PC-9 (cell line): ENCODE measurements at regions not wholly inside any gene's neighbourhood (a gene's known extent, or its start where the extent isn't known, plus 50 kb on each side); places are given as distances from the start of the nearest gene placed in this dataset.

ENCODE experiments used
- BruUV-seq: library from RNA; stranded (reverse); fragments of 400-500 nt; replicated peaks from 2 replicates; lab custom pipeline; 2021; lab: Mats Ljungman, UMichigan
- CTCF ChIA-PET: fragments of 300-600 bp; sonication (Branson Sonifier 250); formaldehyde crosslinking; loops from one replicate; lab custom pipeline; 2022; ENCODE audit warnings: antibody characterized with exemption; lab: Charles Lee
- POLR2A ChIA-PET: fragments of 300-600 bp; sonication (Branson Sonifier 250); formaldehyde crosslinking; loops from one replicate; lab custom pipeline; 2022; ENCODE audit warnings: antibody characterized with exemption; ENCODE audit not compliant: unreplicated experiment; lab: Charles Lee
- DNase-seq, 2 experiments: peaks; one replicate each; pipeline versions ENCODE4 v3.0.0 to v3.0.0-alpha.2; 2015 to 2022; ENCODE audit warnings: mixed read lengths in 1 of 2
- H2AFZ ChIP-seq: fragments of 200-600 bp; sonication (generic); 2 replicates; pipeline ENCODE4 v1.8.1; 2017; ENCODE audit warnings: antibody characterized with exemption
- H3F3A ChIP-seq: fragments of 200-600 bp; sonication (generic); 2 replicates; pipeline ENCODE4 v1.8.1; 2017; ENCODE audit warnings: antibody characterized with exemption, mild to moderate bottlenecking, low read depth; ENCODE audit not compliant: insufficient read depth
- H3K27ac ChIP-seq: fragments of 200-600 bp; sonication (generic); 2 replicates; pipeline ENCODE4 v1.6.1; 2016; ENCODE audit warnings: mixed run types
- H3K27me3 ChIP-seq: fragments of 200-600 bp; sonication (generic); 2 replicates; pipeline ENCODE4 v1.6.1; 2016; ENCODE audit warnings: low read depth, mixed run types; ENCODE audit not compliant: insufficient read depth
- H3K36me3 ChIP-seq: fragments of 200-600 bp; sonication (generic); 2 replicates; pipeline ENCODE4 v1.6.1; 2016; ENCODE audit warnings: low read depth, mixed run types
- H3K4me1 ChIP-seq: fragments of 200-600 bp; sonication (generic); replicated peaks from 2 replicates; pipeline ENCODE4 v1.6.1; 2016; ENCODE audit warnings: mixed run types; ENCODE audit not compliant: insufficient read depth
- H3K4me2 ChIP-seq: fragments of 200-600 bp; sonication (generic); 2 replicates; pipeline ENCODE4 v1.6.1; 2017; ENCODE audit warnings: mixed run types
- H3K4me3 ChIP-seq: fragments of 200-600 bp; sonication (generic); 2 replicates; pipeline ENCODE4 v1.6.1; 2016; ENCODE audit warnings: mixed run types
- H3K79me2 ChIP-seq: fragments of 200-600 bp; sonication (generic); 2 replicates; pipeline ENCODE4 v1.6.1; 2017; ENCODE audit warnings: low read depth, mixed run types
- H3K9me2 ChIP-seq: fragments of 200-600 bp; sonication (generic); 2 replicates; pipeline ENCODE4 v1.8.1; 2017; ENCODE audit warnings: mild to moderate bottlenecking; ENCODE audit not compliant: insufficient read depth
- H3K9me3 ChIP-seq: fragments of 200-600 bp; sonication (generic); 2 replicates; pipeline ENCODE4 v1.8.1; 2016; ENCODE audit warnings: low read depth; ENCODE audit not compliant: insufficient read depth
- H4K20me1 ChIP-seq: fragments of 200-600 bp; sonication (generic); 2 replicates; pipeline ENCODE4 v1.8.1; 2017; ENCODE audit not compliant: insufficient read depth
- EZH2 ChIP-seq: fragments of 200-600 bp; sonication (generic); IDR thresholded peaks from 2 replicates; pipeline ENCODE4 v1.8.0; 2017; ENCODE audit warnings: antibody characterized with exemption, low read depth
- intact Hi-C: fragments of 100-400 bp; cut with micrococcal nuclease; formaldehyde crosslinking; loops from one replicate; pipeline ENCODE4 v1.10.0; 2022; ENCODE audit not compliant: unreplicated experiment
- TF ChIP-seq, protein P1 (sequence below): fragments of 200-600 bp; sonication (generic); conservative IDR thresholded peaks from 2 replicates; pipeline ENCODE4 v1.6.1; 2017; ENCODE audit warnings: mixed run types, antibody characterized with exemption, mild to moderate bottlenecking, moderate library complexity

DNA sequence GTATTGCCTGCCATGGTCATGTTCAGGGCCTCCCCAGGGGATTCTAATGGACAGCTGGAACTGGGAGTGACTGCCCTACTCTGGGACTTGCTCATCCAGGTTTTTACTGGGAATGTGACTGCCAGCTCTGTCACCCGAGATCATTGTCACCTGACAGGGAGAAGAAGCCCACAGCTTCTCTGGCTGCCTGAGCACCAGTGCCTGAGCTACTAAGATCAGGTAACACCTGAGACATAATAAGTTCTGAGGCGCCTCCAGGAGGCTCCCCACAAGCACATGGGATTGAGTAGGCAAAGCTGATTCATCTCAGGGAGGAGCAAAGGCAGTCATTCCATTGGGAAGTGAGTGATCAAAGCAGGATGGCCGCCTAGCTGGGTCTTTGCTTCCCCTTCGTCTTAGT lies 84.2 kb upstream of the GALNT18 start:
- TF ChIP-seq, protein P1, sequence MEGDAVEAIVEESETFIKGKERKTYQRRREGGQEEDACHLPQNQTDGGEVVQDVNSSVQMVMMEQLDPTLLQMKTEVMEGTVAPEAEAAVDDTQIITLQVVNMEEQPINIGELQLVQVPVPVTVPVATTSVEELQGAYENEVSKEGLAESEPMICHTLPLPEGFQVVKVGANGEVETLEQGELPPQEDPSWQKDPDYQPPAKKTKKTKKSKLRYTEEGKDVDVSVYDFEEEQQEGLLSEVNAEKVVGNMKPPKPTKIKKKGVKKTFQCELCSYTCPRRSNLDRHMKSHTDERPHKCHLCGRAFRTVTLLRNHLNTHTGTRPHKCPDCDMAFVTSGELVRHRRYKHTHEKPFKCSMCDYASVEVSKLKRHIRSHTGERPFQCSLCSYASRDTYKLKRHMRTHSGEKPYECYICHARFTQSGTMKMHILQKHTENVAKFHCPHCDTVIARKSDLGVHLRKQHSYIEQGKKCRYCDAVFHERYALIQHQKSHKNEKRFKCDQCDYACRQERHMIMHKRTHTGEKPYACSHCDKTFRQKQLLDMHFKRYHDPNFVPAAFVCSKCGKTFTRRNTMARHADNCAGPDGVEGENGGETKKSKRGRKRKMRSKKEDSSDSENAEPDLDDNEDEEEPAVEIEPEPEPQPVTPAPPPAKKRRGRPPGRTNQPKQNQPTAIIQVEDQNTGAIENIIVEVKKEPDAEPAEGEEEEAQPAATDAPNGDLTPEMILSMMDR, result no peak
- no peak for TF ChIP-seq EZH2
- no TSS peak for BruUV-seq
- no peaks in the 10 kb centered on the region for H3F3A ChIP-seq
- no peak for DNase-seq
- no peak overlapping the region for H3K4me2 ChIP-seq
- H2AFZ ChIP-seq, result no peak overlapping the region
- no peak overlapping the region for H3K4me3 ChIP-seq
- H3K27ac ChIP-seq, result no peak overlapping the region
- H3K27me3 ChIP-seq, result peaks cover 20% of the 10 kb centered on the region; the same call in 1 of the 2 replicates
- ChIA-PET CTCF (interaction anchor here (0.5 kb wide), 1 partner anchor 249 kb away, joined by 3 read pairs; no protein-coding TSS in a partner anchor), POLR2A (no interaction called here)
- no peaks in the 10 kb centered on the region for H4K20me1 ChIP-seq
- H3K9me2 ChIP-seq, result no peaks in the 10 kb centered on the region
- H3K79me2 ChIP-seq, result no peaks in the 10 kb centered on the region
- H3K36me3 ChIP-seq, result no peaks in the 10 kb centered on the region
- H3K4me1 ChIP-seq, result no peaks in the 10 kb centered on the region
- H3K9me3 ChIP-seq, result no peaks in the 10 kb centered on the region
- intact Hi-C loops, result no loop called here

DNA sequence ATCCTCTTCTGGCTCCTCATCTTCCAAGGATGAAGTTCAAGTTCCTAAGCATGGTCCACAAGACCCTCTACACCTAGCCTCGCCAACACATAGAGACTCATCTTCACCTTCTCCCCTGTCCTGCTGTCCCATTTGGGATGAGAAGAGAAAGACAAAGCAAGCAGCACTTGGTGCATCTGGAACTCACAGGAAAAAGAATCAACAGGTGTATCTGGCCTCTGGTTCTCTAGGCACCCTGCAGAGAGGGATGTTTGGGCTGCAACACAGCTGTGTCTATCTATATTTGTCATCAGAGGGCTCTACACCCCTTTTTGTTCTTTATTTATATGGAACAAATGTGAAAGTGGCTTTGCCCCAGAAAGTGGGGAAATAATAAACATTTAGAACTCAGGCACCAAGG lies 82.1 kb upstream of the GALNT18 start:
- no peaks in the 10 kb centered on the region for H3K9me3 ChIP-seq
- no peak for DNase-seq
- no peaks in the 10 kb centered on the region for H4K20me1 ChIP-seq
- no peaks in the 10 kb centered on the region for H3K36me3 ChIP-seq
- no peaks in the 10 kb centered on the region for H3K4me1 ChIP-seq
- H3K4me2 ChIP-seq, result no peak overlapping the region
- intact Hi-C loops, result no loop called here
- POLR2A ChIA-PET, result no interaction called here
- no peaks in the 10 kb centered on the region for H3K79me2 ChIP-seq
- no peak overlapping the region for H2AFZ ChIP-seq
- no peaks in the 10 kb centered on the region for H3K9me2 ChIP-seq
- no peak for TF ChIP-seq EZH2
- TF ChIP-seq, protein P1, result no peak
- H3K4me3 ChIP-seq, result no peak overlapping the region
- no TSS peak for BruUV-seq
- H3K27ac ChIP-seq, result no peak overlapping the region
- no peaks in the 10 kb centered on the region for H3F3A ChIP-seq
- peaks cover 20% of the 10 kb centered on the region; the same call in 1 of the 2 replicates for H3K27me3 ChIP-seq
- CTCF ChIA-PET, result no interaction called here

DNA sequence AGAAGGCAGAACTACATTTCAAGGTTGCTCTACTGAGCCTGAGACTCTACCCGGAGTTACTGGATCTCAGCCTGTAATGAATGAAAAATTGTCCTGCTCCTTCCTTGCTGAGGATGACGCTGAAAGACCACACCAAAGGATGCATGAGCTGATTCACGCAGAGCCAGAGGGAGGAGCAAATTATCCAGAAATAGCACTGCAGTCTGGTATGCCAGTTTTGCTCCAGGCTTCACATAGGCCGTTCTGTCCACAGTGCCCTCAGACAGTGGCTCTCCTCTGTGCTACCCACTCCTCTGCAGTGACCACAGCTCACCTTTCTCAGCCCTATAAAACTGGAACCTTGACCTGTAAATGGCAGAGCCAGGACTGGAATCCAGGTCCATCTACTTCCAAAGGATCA lies 79.3 kb upstream of the GALNT18 start:
- Histone ChIP-seq H4K20me1 (no peaks in the 10 kb centered on the region), H3K27me3 (peaks cover 8% of the 10 kb centered on the region; the same call in 1 of the 2 replicates), H3F3A (no peaks in the 10 kb centered on the region), H3K9me3 (no peaks in the 10 kb centered on the region), H3K36me3 (no peaks in the 10 kb centered on the region), H3K4me3 (no peak overlapping the region), H3K4me2 (no peak overlapping the region), H3K79me2 (no peaks in the 10 kb centered on the region), H3K9me2 (no peaks in the 10 kb centered on the region), H2AFZ (no peak overlapping the region), H3K4me1 (no peaks in the 10 kb centered on the region), H3K27ac (no peak overlapping the region)
- CTCF ChIA-PET, result no interaction called here
- DNase-seq, result no peak
- TF ChIP-seq, protein P1, result no peak
- no peak for TF ChIP-seq EZH2
- POLR2A ChIA-PET, result no interaction called here
- no TSS peak for BruUV-seq
- intact Hi-C loops, result no loop called here
